PFSK-1 (cell line): ENCODE measurements at regions not wholly inside any gene's neighbourhood (a gene's known extent, or its start where the extent isn't known, plus 50 kb on each side); places are given as distances from the start of the nearest gene placed in this dataset.

ENCODE experiments used
- SIN3A ChIP-seq: IDR thresholded peaks from 2 replicates; pipeline ENCODE4 v1.6.1; 2012; ENCODE audit warnings: mild to moderate bottlenecking, low read length, moderate library complexity, borderline replicate concordance; ENCODE audit not compliant: insufficient read depth
- TAF1 ChIP-seq: IDR thresholded peaks from 2 replicates; pipeline ENCODE4 v1.6.1; 2012; ENCODE audit warnings: low read length, control low read depth, borderline replicate concordance; ENCODE audit not compliant: insufficient read depth
- TF ChIP-seq, protein P1 (sequence below), 2 experiments: IDR thresholded peaks; 2 replicates each; pipeline versions ENCODE4 v1.6.1 to v1.8.0; 2011 to 2012; ENCODE audit warnings: low read depth in 2 of 2, low read length in 2 of 2, control low read depth in 1 of 2, inconsistent platforms in 1 of 2, mild to moderate bottlenecking in 1 of 2, moderate library complexity in 1 of 2; ENCODE audit not compliant: insufficient read depth in 1 of 2

DNA sequence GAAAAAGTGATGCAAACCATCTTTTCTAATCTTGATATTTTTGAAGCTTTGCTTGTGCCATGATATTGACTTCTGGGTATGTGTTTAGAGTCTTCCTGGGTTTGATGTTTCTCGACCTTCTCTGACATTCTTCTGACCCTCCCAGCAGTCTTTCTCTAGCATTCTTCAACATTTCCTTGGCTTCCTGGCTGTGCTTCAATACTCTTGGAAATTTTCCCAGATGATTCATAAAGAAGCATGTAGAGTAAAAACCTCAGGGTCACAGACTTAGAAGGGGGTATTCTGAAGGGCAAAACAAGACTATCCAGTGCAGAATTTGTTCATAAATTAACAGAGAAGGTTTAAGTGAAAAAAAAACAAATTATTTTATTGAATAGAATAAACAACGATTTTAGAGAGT is 946.3 kb upstream of the PCDH9 start:
- TF ChIP-seq, protein P1, sequence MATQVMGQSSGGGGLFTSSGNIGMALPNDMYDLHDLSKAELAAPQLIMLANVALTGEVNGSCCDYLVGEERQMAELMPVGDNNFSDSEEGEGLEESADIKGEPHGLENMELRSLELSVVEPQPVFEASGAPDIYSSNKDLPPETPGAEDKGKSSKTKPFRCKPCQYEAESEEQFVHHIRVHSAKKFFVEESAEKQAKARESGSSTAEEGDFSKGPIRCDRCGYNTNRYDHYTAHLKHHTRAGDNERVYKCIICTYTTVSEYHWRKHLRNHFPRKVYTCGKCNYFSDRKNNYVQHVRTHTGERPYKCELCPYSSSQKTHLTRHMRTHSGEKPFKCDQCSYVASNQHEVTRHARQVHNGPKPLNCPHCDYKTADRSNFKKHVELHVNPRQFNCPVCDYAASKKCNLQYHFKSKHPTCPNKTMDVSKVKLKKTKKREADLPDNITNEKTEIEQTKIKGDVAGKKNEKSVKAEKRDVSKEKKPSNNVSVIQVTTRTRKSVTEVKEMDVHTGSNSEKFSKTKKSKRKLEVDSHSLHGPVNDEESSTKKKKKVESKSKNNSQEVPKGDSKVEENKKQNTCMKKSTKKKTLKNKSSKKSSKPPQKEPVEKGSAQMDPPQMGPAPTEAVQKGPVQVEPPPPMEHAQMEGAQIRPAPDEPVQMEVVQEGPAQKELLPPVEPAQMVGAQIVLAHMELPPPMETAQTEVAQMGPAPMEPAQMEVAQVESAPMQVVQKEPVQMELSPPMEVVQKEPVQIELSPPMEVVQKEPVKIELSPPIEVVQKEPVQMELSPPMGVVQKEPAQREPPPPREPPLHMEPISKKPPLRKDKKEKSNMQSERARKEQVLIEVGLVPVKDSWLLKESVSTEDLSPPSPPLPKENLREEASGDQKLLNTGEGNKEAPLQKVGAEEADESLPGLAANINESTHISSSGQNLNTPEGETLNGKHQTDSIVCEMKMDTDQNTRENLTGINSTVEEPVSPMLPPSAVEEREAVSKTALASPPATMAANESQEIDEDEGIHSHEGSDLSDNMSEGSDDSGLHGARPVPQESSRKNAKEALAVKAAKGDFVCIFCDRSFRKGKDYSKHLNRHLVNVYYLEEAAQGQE (IDR thresholded peaks at IDR 0.05; ENCODE audit: insufficient read depth in 1 of 2, low read depth in 2 of 2, low read length in 2 of 2) = no peak
- no peak for TF ChIP-seq TAF1
- TF ChIP-seq SIN3A = no peak
